Epithelial cell of proximal tubule (primary cell): ENCODE measurements at regions not wholly inside any gene's neighbourhood (a gene's known extent, or its start where the extent isn't known, plus 50 kb on each side); places are given as distances from the start of the nearest gene placed in this dataset.

Experiments used
- DNase-seq: peaks from one replicate; pipeline ENCODE4 v3.0.0-alpha.2; 2011; ENCODE audit warnings: low read depth
- H3K4me3 ChIP-seq: 2 replicates; pipeline ENCODE4 v1.5.1; 2011; ENCODE audit warnings: low read depth, mild to moderate bottlenecking, low read length
- CTCF ChIP-seq: conservative IDR thresholded peaks from 2 replicates; pipeline ENCODE4 v1.5.1; 2012; ENCODE audit warnings: low read depth, mild to moderate bottlenecking, low read length

GRCh38 chr13:73368608-73369007 lies 309.8 kb downstream of the KLF5 start:
- no peak overlapping the region for H3K4me3 ChIP-seq
- TF ChIP-seq CTCF: no peak
- DNase-seq: no peak

- no peak for DNase-seq
- no peak for TF ChIP-seq CTCF
- no peak overlapping the region for H3K4me3 ChIP-seq
Observed at GRCh38 chr13:73367886-73368285, 309.1 kb downstream of the KLF5 start.

- TF ChIP-seq CTCF: no peak
Observed at GRCh38 chr13:73366241-73366640, 307.4 kb downstream of the KLF5 start.

GRCh38 chr13:73365681-73366080 lies 306.9 kb downstream of the KLF5 start:
- no peak for TF ChIP-seq CTCF
- H3K4me3 ChIP-seq: no peak overlapping the region
- DNase-seq: peak; percentile 81

More at GRCh38 chr13:73366241-73366640, 307.4 kb downstream of the KLF5 start:
- no peak overlapping the region for H3K4me3 ChIP-seq
- DNase-seq: peak; percentile 33

GRCh38 chr13:73365252-73365651 lies 306.4 kb downstream of the KLF5 start:
- no peak for TF ChIP-seq CTCF
- no peak for DNase-seq
- no peak overlapping the region for H3K4me3 ChIP-seq

- no peak overlapping the region for H3K4me3 ChIP-seq
- no peak for DNase-seq
- TF ChIP-seq CTCF: no peak
Observed at GRCh38 chr13:73364736-73365135, 305.9 kb downstream of the KLF5 start.

- no peak for TF ChIP-seq CTCF
- DNase-seq: no peak
- H3K4me3 ChIP-seq: no peak overlapping the region
Observed at GRCh38 chr13:73358606-73359095, 299.8 kb downstream of the KLF5 start.
